Activated T-cell treated with anti-CD3 and anti-CD28 coated beads for 24 hours (primary cell): ENCODE measurements at regions not wholly inside any gene's neighbourhood (a gene's known extent, or its start where the extent isn't known, plus 50 kb on each side); places are given as distances from the start of the nearest gene placed in this dataset.

ENCODE experiments used
- DNase-seq: peaks from one replicate; pipeline ENCODE4 v3.0.0-alpha.2; 2020; ENCODE audit warnings: low read depth

- DNase-seq, result no peak
These were observed 592.3 kb upstream of the ID2 start for GRCh38 chr2:8089596-8089995.

- peak; percentile 55 for DNase-seq
These were observed 590.8 kb upstream of the ID2 start for GRCh38 chr2:8090748-8091700.

DNA sequence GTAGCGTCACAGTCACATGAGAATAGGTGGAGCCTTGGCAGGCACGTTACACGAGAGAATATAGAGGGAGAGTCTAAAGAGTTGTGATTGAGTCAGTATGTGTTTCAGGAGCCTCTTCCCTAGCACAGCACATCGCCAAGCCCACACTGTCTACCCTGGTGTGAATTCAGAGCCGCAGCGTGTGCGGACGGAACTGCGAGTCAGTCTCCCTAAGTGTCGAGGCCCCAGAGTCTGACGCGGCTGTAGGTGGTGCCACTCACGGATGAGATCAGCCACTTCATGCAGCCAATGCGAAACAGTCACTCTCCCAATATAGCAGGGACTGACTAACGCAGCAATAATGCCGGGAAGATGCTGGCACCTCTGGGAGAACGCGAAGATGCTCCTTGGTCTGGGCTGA, 587.3 kb upstream of the ID2 start:
- DNase-seq, result no peak

GRCh38 chr2:8095978-8096377, 585.9 kb upstream of the ID2 start:
- DNase-seq, result no peak

- DNase-seq, result no peak
These were observed 585.4 kb upstream of the ID2 start for GRCh38 chr2:8096484-8096883.

GRCh38 chr2:8098476-8099266, 583.2 kb upstream of the ID2 start:
- no peak for DNase-seq

GRCh38 chr2:8099267-8099582, 582.6 kb upstream of the ID2 start:
- no peak for DNase-seq

DNA sequence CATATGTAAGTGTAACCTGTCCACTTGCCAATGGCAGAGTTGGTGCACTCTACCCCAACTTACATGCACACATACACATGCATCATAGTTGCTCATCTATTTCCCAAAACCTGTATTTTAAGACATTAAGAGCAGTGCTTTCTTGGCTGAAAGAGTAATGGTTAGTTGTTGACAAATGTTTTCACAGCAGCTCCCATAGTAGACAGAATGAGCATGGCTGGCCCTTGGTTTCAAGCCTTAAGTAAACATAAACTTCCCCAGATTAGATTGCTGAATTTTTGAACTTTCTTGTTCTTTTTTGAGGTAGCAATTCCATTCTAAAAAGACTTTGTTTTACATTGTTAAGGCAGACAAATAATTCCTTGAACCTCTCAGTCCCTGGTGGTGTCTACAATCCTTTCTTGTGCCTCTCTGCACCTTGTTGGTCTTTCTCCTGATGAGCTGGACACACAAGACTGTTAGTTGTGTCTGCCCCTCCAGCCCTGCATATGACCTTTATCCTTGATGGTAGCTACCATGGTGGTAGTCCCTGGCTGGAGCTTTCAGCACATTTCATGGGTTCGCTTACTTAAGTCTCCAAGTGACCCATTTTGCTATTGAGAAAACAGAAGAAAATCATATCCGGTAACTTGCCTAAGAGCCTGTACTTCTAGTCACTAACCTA, 580.1 kb upstream of the ID2 start:
- no peak for DNase-seq

- no peak for DNase-seq
These were observed 579.4 kb upstream of the ID2 start for GRCh38 chr2:8102470-8102869.

DNA sequence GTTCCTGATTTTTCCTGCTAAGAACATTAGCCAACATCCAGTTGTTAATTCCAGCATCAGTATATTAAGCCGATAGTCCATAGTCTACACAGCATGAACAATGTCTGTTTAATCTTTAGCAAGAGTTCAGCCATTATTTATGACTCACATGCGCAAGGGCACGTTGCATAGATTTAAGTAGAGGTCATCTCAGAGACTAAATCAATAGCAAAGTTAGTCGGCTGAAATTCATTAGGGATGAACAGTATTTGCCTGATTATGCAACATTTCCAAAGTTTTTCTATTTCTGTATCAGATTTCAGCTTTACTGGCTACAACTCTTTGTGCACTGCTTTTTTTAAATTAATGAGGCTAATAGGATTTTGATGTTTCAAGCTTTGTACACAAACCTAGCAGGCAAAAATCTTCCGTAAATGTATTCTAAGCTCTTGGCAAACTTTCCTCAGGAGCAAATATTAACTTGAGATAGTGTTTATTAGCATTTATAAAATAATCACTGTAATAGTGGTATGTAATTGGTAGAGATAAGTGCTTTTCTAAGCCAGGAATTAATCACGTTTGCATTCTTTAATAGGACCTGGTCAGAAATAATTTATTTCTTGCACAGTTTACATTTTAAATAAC, 578.7 kb upstream of the ID2 start:
- DNase-seq, result no peak

GRCh38 chr2:8107150-8107549, 574.7 kb upstream of the ID2 start:
- DNase-seq, result no peak

- no peak for DNase-seq
These were observed 574.1 kb upstream of the ID2 start for GRCh38 chr2:8107621-8108378.

- no peak for DNase-seq
These were observed 571.1 kb upstream of the ID2 start for GRCh38 chr2:8110716-8111115.

- no peak for DNase-seq
These were observed 570.7 kb upstream of the ID2 start for GRCh38 chr2:8111193-8111592.

GRCh38 chr2:8115456-8115855, 566.4 kb upstream of the ID2 start:
- DNase-seq, result no peak

- no peak for DNase-seq
These were observed 565.9 kb upstream of the ID2 start for GRCh38 chr2:8115966-8116365.

DNA sequence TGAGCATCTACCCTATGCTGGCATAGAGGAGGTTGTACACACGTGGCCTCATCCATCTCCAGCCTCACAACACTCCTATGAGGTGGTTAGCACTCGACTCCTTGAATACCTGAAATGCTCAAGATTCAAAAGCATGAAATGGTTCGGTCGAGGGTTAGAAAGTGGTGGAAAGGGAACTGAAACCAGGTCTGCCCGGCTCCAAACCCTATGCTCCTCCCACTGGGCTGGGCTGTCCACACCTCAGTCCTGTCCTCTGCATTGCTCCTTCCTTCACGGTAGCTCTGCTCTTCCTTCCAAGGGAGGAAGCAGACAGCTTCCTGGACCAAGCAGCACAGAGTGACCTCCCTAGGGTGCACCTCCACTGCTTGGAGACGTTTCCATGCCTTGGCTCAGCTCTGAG, 565.2 kb upstream of the ID2 start:
- DNase-seq, result no peak

GRCh38 chr2:8118940-8119781, 562.7 kb upstream of the ID2 start:
- no peak for DNase-seq

DNA sequence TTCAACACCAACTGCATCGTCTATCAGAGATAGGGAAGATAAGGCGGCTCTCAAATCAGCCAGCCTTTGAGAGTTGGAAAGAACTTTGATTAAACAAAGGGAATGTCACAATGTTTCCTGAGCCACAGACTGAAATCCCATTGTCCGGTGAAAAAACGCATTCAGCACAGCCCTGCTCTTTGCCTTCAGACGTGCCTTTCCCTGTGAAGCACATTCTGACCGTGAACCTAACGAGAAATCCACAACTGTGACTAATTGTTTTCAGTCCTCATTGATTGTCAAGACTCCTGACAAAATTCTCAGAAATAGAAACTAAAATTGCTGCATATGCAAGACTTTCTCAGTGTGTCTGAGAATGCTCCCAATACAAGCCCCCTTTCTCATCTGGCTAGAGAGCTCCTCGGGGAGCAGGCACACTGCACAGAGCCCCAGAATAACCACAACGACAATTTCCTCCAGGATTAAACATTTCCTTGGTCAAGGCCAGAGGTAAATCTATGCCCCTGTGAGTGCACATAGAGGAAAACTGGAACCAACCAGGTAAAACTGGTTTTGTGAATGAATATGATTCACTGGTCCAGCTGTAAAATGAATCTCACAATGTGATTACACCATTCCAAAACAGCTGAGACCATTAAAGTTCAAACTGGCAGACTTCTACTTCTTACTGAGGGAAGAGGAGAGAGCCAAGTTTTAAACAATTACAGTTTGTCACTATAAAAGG, 561.9 kb upstream of the ID2 start:
- DNase-seq, result no peak

GRCh38 chr2:8120506-8120860, 561.4 kb upstream of the ID2 start:
- DNase-seq, result no peak
